Activated CD4-positive, alpha-beta T cell treated with anti-CD3 and anti-CD28 coated beads, Interleukin-2, Interleukin-6, amounts not matched to agents 100 ng/mL and 50 ng/mL, durations not matched to agents 16 hours and 8 hours (primary cell): ENCODE measurements at regions not wholly inside any gene's neighbourhood (a gene's known extent, or its start where the extent isn't known, plus 50 kb on each side); places are given as distances from the start of the nearest gene placed in this dataset.
A peak's percentile ranks its signal among the peaks of the same experiment; 100 is the strongest.

Source experiments
- DNase-seq: peaks from one replicate; pipeline ENCODE4 v3.0.0-alpha.2; 2020

- DNase-seq = peak; percentile 66
These were observed 146.6 kb upstream of the TBL1X start for GRCh38 chrX:9318213-9318612.

DNA sequence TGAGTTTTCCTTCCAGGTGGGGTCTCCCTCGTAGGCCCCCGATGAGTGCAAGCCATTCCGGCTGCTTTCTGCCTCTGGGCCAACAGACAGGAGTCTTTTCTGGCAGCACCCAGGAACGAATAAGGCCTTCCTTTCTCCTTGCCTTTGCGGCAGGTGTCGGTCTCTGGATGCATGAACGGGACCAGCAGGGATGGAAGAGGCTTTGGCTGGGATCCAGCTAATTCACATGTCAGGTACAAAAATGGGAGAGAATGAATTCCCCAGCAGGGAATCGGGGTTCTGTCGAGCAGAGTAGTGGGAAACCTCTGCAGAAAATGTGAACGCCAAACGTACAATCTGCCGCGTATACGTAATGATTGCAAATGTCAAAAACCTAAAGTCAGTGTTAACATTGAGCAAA, 146.1 kb upstream of the TBL1X start:
- DNase-seq = no peak

DNA sequence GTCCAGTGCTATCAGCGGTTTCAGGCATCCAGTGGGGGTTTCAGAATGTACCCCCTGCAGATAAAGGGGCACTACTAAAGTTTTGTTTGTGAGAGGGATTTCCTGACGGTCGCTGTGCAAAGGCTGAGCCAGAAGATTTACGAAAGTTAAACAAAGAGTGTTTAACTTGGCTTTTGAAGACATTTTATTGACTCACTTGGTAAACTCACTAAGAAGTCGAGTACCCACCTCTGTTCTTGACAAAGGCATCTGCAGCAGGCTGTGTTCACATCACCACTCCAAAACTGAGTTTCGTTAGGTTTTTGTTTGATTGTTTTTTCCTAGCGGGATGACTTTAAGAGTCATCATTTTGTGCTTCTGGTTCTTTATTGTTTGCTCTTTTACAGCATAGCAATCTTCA, 143.9 kb upstream of the TBL1X start:
- no peak for DNase-seq

- DNase-seq = no peak
These were observed 140.2 kb upstream of the TBL1X start for GRCh38 chrX:9324676-9325075.

GRCh38 chrX:9326369-9326768, 138.5 kb upstream of the TBL1X start:
- DNase-seq = no peak

DNA sequence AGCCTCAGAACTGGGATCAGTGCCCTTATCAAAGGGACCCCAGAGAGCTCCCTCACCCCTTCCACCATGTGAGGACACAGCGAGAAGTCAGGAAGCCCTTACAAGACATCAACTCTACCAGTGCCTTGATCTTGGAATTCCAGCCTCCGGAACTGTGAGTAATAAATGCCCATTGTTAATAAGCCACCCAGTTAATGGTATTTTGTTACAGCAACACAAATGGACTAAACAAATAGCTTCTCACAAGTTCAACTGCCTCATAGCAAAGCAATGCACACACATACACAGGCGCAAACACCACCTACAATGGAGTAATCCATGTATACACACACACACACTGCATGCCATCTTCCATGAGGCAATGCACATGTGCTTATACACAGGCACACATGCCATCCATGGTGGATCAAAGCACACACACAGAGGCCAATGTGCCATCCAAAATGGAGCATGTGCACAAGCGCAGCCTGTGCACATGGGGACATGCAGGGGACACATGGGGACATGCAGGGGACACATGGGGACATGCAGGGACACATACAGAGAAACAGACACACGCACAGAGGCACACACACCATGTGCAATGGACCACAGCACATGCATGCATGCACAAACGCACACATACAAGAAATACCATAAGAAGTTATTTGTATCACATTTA, 137.6 kb upstream of the TBL1X start:
- DNase-seq = no peak

DNA sequence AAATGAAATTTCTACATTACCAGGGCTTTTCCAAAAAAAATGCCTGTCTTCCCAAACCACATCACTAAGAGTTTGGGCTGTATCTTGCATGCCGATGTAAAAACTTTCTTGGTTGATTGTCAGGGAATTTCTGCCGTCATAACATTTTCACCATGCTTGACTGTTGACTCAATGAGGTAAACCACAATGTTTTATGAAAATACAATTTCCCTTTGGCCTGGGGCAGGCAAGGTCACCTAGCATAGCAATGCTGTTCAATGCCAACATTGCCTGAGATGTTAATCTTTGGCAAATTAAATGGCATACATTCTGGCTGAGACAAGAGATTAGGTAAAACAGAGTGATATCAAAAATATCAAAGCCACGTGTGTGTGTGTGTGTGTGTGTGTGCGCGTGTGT, 137.1 kb upstream of the TBL1X start:
- DNase-seq = peak; percentile 9

DNA sequence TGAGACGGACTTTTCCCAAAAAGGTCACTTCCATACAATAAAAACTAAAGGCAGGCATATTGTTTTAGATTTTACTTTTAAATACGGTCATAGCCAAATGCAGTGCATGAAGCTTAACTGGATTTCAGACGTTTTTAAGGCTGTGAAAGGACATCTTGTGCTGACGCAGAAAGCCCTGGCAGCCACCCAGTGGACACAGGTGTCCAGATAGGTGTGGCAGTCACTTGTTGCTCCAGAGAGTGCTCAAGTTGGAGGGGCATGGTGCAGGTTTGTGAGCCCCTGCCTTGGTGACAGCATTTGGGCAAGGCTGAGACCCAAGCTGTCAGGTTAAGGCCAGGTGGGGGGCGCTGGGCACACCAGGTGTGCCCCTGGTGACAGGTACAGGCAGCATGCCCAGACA, 135.8 kb upstream of the TBL1X start:
- no peak for DNase-seq

DNA sequence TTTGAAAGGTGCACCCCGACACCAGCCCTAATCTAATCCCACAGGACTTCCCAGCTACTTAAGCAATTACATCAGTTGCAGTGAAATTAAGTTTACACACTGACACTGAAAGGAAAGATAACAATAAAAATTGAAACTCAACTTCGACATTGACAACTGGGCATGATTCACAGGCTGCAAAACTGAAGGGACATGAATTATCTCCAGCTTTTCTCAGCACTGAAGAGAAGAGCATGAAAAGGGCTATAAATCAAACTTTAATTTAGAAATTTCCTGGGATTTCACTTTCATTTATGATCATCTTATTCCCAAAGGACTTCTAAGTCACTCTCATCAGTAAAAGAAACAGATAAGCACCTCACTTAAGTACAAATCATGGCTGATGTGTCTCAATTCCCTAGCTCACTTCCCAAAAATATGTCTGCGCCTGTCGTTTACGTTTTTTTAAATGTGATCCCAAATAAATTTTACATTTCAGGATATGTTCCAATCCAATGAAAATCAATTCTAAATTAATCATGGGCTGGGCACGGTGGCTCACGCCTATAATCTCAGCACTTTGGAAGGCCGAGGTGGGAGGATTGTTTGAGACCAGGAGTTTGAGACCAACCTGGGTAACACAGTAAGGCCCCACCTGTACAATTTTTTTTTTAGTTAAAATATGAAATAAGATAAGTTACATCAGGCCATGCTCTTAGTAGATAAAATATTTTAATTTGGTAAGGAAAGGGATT, 134.4 kb upstream of the TBL1X start:
- DNase-seq = no peak

- no peak for DNase-seq
These were observed 130.8 kb upstream of the TBL1X start for GRCh38 chrX:9333873-9334560.

- DNase-seq = no peak
These were observed 129.6 kb upstream of the TBL1X start for GRCh38 chrX:9335251-9335650.

- DNase-seq = peak; percentile 31
These were observed 128.4 kb upstream of the TBL1X start for GRCh38 chrX:9336456-9336855.

DNA sequence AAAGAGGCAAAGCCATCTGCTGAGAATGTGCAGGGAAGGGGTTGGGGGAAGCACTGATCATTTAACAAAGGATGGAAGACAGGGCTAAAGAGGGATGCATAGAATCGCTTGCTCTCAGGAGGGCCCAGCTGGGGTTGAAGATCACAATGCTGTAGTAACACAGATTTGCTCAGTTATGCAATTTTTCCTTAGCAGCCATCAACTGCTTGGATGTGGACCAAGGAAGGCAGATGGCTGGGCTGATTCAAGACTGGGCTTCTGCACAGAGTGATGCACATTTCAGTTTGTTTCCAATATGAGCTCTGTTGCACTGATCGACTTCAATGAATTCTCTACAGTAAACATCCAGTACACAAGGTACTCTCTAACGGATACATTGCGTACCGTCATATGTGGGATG, 127.8 kb upstream of the TBL1X start:
- DNase-seq = no peak

DNA sequence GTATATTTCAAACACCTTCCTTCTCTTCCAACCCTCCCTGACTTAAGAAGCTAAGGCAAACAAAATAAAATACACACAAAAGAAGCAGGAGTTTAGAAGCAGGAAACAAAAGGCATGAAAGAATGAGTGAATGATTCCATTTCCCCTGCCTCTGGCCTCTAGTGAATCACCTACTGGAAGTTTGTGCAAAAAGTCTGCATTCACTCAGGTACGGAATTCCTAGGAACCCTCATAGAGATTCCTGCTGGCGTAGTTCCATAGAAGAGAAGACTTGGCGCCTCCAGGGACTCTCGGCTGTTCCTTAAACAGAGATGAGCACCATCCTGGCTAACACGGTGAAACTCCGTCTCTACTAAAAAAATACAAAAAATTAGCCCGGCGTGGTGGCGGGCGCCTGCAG, 125.9 kb upstream of the TBL1X start:
- no peak for DNase-seq

DNA sequence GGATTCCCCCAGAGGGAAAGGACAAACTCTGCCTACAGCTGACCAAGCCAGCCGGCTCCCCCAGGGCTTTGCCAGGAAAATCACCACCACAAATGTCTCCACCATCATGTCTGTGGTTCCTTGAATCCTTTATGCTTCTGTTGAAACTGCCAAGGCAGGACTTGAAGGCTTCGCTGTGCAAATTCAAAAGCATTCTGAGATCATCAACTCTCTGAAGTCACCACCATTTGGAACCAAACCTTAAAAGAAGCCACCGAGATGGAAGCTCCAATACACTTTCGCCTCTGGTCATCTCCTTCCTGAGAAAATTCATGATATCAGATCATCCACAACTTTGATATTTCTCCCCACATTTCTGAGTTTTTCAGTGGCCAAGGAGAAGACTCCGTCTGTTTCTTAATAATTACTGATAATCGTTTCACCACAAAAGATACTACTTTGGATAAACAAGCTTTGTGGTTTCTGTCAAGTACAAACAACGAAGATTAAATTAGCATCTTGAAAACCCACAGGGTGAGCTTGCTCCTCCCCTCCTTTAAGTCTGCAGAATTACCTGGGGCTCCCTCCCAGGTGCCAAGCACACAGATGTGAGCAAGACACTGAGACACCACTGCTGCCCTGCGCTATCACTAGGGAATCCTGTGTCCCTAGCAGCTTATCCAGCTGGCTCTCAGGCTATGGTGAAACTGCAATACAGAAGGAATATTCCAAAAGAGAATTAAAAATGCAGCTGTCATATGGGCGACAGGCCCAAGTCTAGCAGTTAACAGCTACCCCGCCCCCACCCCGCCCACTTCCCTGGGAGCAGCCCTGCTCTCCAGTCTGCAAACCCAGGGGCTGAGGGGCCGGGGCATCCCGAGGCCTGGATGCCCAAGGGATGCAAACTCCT, 125.0 kb upstream of the TBL1X start:
- DNase-seq = peak; percentile 14

GRCh38 chrX:9340598-9341290, 124.1 kb upstream of the TBL1X start:
- DNase-seq = peak; percentile 62

GRCh38 chrX:9341291-9342201, 123.3 kb upstream of the TBL1X start:
- peak; percentile 81 for DNase-seq

GRCh38 chrX:9342561-9343051, 122.3 kb upstream of the TBL1X start:
- peak; percentile 72 for DNase-seq

GRCh38 chrX:9343971-9344370, 120.9 kb upstream of the TBL1X start:
- no peak for DNase-seq

- no peak for DNase-seq
These were observed 118.9 kb upstream of the TBL1X start for GRCh38 chrX:9345957-9346356.
